Colonic mucosa (tissue), 4 donors: ENCODE measurements at regions not wholly inside any gene's neighbourhood (a gene's known extent, or its start where the extent isn't known, plus 50 kb on each side); places are given as distances from the start of the nearest gene placed in this dataset.

ENCODE experiments used
- DNase-seq: peaks from one replicate; pipeline ENCODE4 v3.0.0-alpha.2; 2020
- H3K27ac ChIP-seq: fragments of 200-600 bp; one replicate; pipeline ENCODE4 v1.8.0; 2021
- H3K27me3 ChIP-seq: fragments of 200-600 bp; one replicate; pipeline ENCODE4 v1.8.0; 2021
- H3K36me3 ChIP-seq: fragments of 200-600 bp; one replicate; pipeline ENCODE4 v1.8.0; 2021
- H3K4me1 ChIP-seq: fragments of 200-600 bp; one replicate; pipeline ENCODE4 v1.8.0; 2021; ENCODE audit warnings: mild to moderate bottlenecking
- H3K4me3 ChIP-seq: fragments of 200-600 bp; one replicate; pipeline ENCODE4 v1.8.0; 2021
- H3K9ac ChIP-seq, 2 donors: one replicate each; pipeline ENCODE4 v1.7.0; 2013; ENCODE audit warnings: control low read depth in 2 of 2, low read depth in 2 of 2, low read length in 2 of 2
- H3K9me3 ChIP-seq: fragments of 200-600 bp; one replicate; pipeline ENCODE4 v1.8.0; 2021
- CTCF ChIP-seq: fragments of 200-600 bp; IDR thresholded peaks from one replicate; pipeline ENCODE4 v1.8.0; 2022; ENCODE audit warnings: antibody characterized with exemption, mild to moderate bottlenecking
- intact Hi-C: fragments of 100-400 bp; cut with DNase I; formaldehyde crosslinking; loops from one replicate; pipeline ENCODE4 v1.14.1; 2022
- donor health status: healthy.
- donor health status: DM: no; HTN: no; CAD: no.
- donor health status: DM: no; HTN: no; CAD: no.

GRCh38 chr4:64216741-64217140 is 192.5 kb downstream of the TECRL start:
- Histone ChIP-seq H3K27ac (no peak overlapping the region), H3K36me3 (no peaks in the 10 kb centered on the region), H3K4me1 (no peaks in the 10 kb centered on the region), H3K9ac (no peak overlapping the region), H3K4me3 (no peak overlapping the region), H3K27me3 (no peaks in the 10 kb centered on the region), H3K9me3 (no peaks in the 10 kb centered on the region)
- TF ChIP-seq CTCF, result no peak
- no peak for DNase-seq
- intact Hi-C loops, result no loop called here

- H3K27ac ChIP-seq, result no peak overlapping the region
- intact Hi-C loops, result no loop called here
- no peaks in the 10 kb centered on the region for H3K9me3 ChIP-seq
- H3K9ac ChIP-seq, result no peak overlapping the region
- H3K4me3 ChIP-seq, result no peak overlapping the region
- DNase-seq, result no peak
- no peaks in the 10 kb centered on the region for H3K27me3 ChIP-seq
- no peaks in the 10 kb centered on the region for H3K4me1 ChIP-seq
- no peak for TF ChIP-seq CTCF
- H3K36me3 ChIP-seq, result no peaks in the 10 kb centered on the region
Observed at GRCh38 chr4:64205376-64205775, 203.9 kb downstream of the TECRL start.

GRCh38 chr4:64200001-64200555 is 209.2 kb downstream of the TECRL start:
- no peak for DNase-seq

GRCh38 chr4:64195582-64195981 is 213.7 kb downstream of the TECRL start:
- no peaks in the 10 kb centered on the region for H3K27me3 ChIP-seq
- H3K36me3 ChIP-seq, result no peaks in the 10 kb centered on the region
- DNase-seq, result no peak
- no peaks in the 10 kb centered on the region for H3K4me1 ChIP-seq
- H3K27ac ChIP-seq, result no peak overlapping the region
- no peak overlapping the region for H3K4me3 ChIP-seq
- no peaks in the 10 kb centered on the region for H3K9me3 ChIP-seq
- intact Hi-C loops, result no loop called here
- TF ChIP-seq CTCF, result no peak
- H3K9ac ChIP-seq, result no peak overlapping the region

More at GRCh38 chr4:64200001-64200555, 209.2 kb downstream of the TECRL start:
- Histone ChIP-seq H3K27me3 (no peaks in the 10 kb centered on the region), H3K4me3 (no peak overlapping the region), H3K36me3 (no peaks in the 10 kb centered on the region), H3K27ac (no peak overlapping the region), H3K9me3 (no peaks in the 10 kb centered on the region), H3K9ac (no peak overlapping the region), H3K4me1 (no peaks in the 10 kb centered on the region)
- no peak for TF ChIP-seq CTCF
- intact Hi-C loops, result no loop called here

- DNase-seq, result no peak
- no peaks in the 10 kb centered on the region for H3K27me3 ChIP-seq
- intact Hi-C loops, result no loop called here
- no peaks in the 10 kb centered on the region for H3K9me3 ChIP-seq
- H3K27ac ChIP-seq, result no peak overlapping the region
- no peak overlapping the region for H3K9ac ChIP-seq
- H3K4me1 ChIP-seq, result no peaks in the 10 kb centered on the region
- no peak for TF ChIP-seq CTCF
- no peaks in the 10 kb centered on the region for H3K36me3 ChIP-seq
- H3K4me3 ChIP-seq, result no peak overlapping the region
Observed at GRCh38 chr4:64192731-64193412, 216.4 kb downstream of the TECRL start.
